Neural crest cell (in vitro differentiated cells): ENCODE measurements at regions not wholly inside any gene's neighbourhood (a gene's known extent, or its start where the extent isn't known, plus 50 kb on each side); places are given as distances from the start of the nearest gene placed in this dataset.
"Not testable (repeated sequence)": the region's sequence is repeated elsewhere in the genome, so short reads cannot be mapped to it uniquely, and the experiment has no call there.

Experiments used
- DNase-seq: peaks from one replicate; pipeline ENCODE4 v3.0.0; 2021; ENCODE audit warnings: low read depth, mixed read lengths, low spot score
- H3K27ac Mint-ChIP-seq: one replicate; pipeline ENCODE4 v1.8.0; 2021; ENCODE audit warnings: mild to moderate bottlenecking, mixed read lengths; ENCODE audit not compliant: unreplicated experiment
- H3K27me3 Mint-ChIP-seq: 2 replicates; pipeline ENCODE4 v1.8.0; 2021; ENCODE audit warnings: low read depth, mild to moderate bottlenecking, mixed read lengths
- H3K36me3 Mint-ChIP-seq: 2 replicates; pipeline ENCODE4 v1.8.0; 2021; ENCODE audit warnings: low read depth, mild to moderate bottlenecking, mixed read lengths
- H3K4me1 Mint-ChIP-seq: 2 replicates; pipeline ENCODE4 v1.8.0; 2021; ENCODE audit warnings: mixed read lengths
- H3K4me3 Mint-ChIP-seq: one replicate; pipeline ENCODE4 v1.8.0; 2021; ENCODE audit warnings: mild to moderate bottlenecking, mixed read lengths
- H3K9me3 Mint-ChIP-seq: 2 replicates; pipeline ENCODE4 v1.8.0; 2021; ENCODE audit warnings: mixed read lengths
- CTCF ChIP-seq: fragments of 200-600 bp; sonication (generic); conservative IDR thresholded peaks from 2 replicates; pipeline ENCODE4 v1.5.0; 2021; ENCODE audit warnings: antibody characterized with exemption, mild to moderate bottlenecking

- not testable (repeated sequence) for H3K4me3 Mint-ChIP-seq, H3K36me3 Mint-ChIP-seq, DNase-seq, H3K27ac Mint-ChIP-seq, H3K9me3 Mint-ChIP-seq, H3K27me3 Mint-ChIP-seq
- H3K4me1 Mint-ChIP-seq, result peaks cover 19% of the 10 kb centered on the region
These were observed 184.9 kb downstream of the SPATA31A6 start for GRCh38 chr9:42368279-42368881.

- DNase-seq, H3K9me3 Mint-ChIP-seq, H3K4me3 Mint-ChIP-seq, H3K36me3 Mint-ChIP-seq, H3K27me3 Mint-ChIP-seq: not testable (repeated sequence)
- Mint-ChIP-seq H3K27ac (peak overlapping the region; percentile 37), H3K4me1 (peaks cover 19% of the 10 kb centered on the region)
These were observed 186.7 kb downstream of the SPATA31A6 start for GRCh38 chr9:42370172-42370571.

GRCh38 chr9:42371417-42371816 is 188.0 kb downstream of the SPATA31A6 start:
- H3K27ac Mint-ChIP-seq, H3K9me3 Mint-ChIP-seq, H3K4me3 Mint-ChIP-seq, H3K27me3 Mint-ChIP-seq, DNase-seq, H3K36me3 Mint-ChIP-seq: not testable (repeated sequence)
- H3K4me1 Mint-ChIP-seq, result peaks cover 19% of the 10 kb centered on the region

GRCh38 chr9:42377530-42378417 is 194.3 kb downstream of the SPATA31A6 start:
- H3K36me3 Mint-ChIP-seq, H3K27me3 Mint-ChIP-seq, H3K4me1 Mint-ChIP-seq, H3K27ac Mint-ChIP-seq, H3K4me3 Mint-ChIP-seq, DNase-seq: not testable (repeated sequence)
- H3K9me3 Mint-ChIP-seq, result peaks cover 10% of the 10 kb centered on the region

GRCh38 chr9:42378418-42378815 is 195.0 kb downstream of the SPATA31A6 start:
- Mint-ChIP-seq H3K27me3 (no peaks in the 10 kb centered on the region), H3K4me3 (no peak overlapping the region), H3K4me1 (no peaks in the 10 kb centered on the region), H3K27ac (no peak overlapping the region), H3K9me3 (peaks cover 10% of the 10 kb centered on the region), H3K36me3 (peaks cover 2% of the 10 kb centered on the region)
- no peak for TF ChIP-seq CTCF
- DNase-seq, result no peak

GRCh38 chr9:42379602-42380001 is 196.1 kb downstream of the SPATA31A6 start:
- not testable (repeated sequence) for DNase-seq, H3K27me3 Mint-ChIP-seq, H3K4me3 Mint-ChIP-seq, H3K36me3 Mint-ChIP-seq, H3K27ac Mint-ChIP-seq, H3K9me3 Mint-ChIP-seq, H3K4me1 Mint-ChIP-seq

- DNase-seq, H3K4me3 Mint-ChIP-seq, H3K27ac Mint-ChIP-seq, H3K4me1 Mint-ChIP-seq, H3K36me3 Mint-ChIP-seq, H3K9me3 Mint-ChIP-seq, H3K27me3 Mint-ChIP-seq: not testable (repeated sequence)
These were observed 201.1 kb downstream of the SPATA31A6 start for GRCh38 chr9:42384585-42384984.

GRCh38 chr9:42385574-42386120 is 202.2 kb downstream of the SPATA31A6 start:
- not testable (repeated sequence) for H3K27ac Mint-ChIP-seq, H3K9me3 Mint-ChIP-seq, H3K27me3 Mint-ChIP-seq, H3K36me3 Mint-ChIP-seq, DNase-seq, H3K4me3 Mint-ChIP-seq, H3K4me1 Mint-ChIP-seq

GRCh38 chr9:42386477-42386876 is 203.0 kb downstream of the SPATA31A6 start:
- H3K9me3 Mint-ChIP-seq, result peaks cover 4% of the 10 kb centered on the region
- H3K27ac Mint-ChIP-seq, result no peak overlapping the region
- no peak for TF ChIP-seq CTCF
- no peaks in the 10 kb centered on the region for H3K27me3 Mint-ChIP-seq
- DNase-seq, result no peak
- no peak overlapping the region for H3K4me3 Mint-ChIP-seq
- H3K4me1 Mint-ChIP-seq, result no peaks in the 10 kb centered on the region
- H3K36me3 Mint-ChIP-seq, result peaks cover 3% of the 10 kb centered on the region
